HCEC 1CT (cell line): ENCODE measurements at regions not wholly inside any gene's neighbourhood (a gene's known extent, or its start where the extent isn't known, plus 50 kb on each side); places are given as distances from the start of the nearest gene placed in this dataset.
"Not testable (repeated sequence)": the region's sequence is repeated elsewhere in the genome, so short reads cannot be mapped to it uniquely, and the experiment has no call there.

Experiments
- DNase-seq: peaks from one replicate; pipeline ENCODE4 v3.0.0-alpha.2; 2017

DNA sequence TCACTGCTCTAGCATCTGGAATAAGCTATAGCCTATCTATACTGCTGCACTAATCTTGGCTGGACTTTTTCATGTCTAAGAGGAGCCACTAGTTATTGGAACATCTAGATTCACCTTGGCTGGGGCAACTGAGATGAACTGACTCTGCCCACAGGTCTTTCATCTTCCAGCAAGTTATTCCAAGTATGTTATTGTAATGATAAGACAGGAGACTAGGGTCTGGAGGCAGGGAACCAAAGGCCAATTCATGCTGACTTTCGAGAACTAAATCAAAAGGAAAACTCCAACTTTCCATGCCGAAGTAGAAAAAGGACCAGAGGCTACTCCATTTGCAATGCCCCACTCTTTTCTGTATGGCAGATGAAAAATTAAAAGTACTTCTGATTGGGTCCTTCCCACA, 1243.0 kb upstream of the RAG2 start:
- no peak for DNase-seq

DNA sequence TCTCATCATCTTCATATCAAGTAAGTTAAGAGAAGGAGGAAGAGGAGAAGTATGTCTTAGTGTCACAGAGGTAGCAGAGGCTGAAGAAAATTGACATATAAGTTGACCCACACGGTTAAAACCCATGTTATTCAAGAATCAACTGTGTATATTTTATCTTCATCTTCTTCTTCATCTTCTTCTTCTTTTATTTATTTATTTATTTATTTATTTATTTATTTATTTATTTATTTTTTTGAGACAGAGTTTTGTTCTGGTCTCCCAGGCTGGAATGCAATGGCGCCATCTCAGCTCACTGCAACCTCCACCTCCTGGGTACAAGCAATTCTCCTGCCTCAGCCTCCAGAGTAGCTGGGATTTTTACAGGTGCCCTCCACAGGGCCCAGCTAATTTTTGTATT, 1242.3 kb upstream of the RAG2 start:
- not testable (repeated sequence) for DNase-seq

- DNase-seq = no peak
Measured at GRCh38 chr11:37830529-37830928, 1232.5 kb upstream of the RAG2 start.

DNA sequence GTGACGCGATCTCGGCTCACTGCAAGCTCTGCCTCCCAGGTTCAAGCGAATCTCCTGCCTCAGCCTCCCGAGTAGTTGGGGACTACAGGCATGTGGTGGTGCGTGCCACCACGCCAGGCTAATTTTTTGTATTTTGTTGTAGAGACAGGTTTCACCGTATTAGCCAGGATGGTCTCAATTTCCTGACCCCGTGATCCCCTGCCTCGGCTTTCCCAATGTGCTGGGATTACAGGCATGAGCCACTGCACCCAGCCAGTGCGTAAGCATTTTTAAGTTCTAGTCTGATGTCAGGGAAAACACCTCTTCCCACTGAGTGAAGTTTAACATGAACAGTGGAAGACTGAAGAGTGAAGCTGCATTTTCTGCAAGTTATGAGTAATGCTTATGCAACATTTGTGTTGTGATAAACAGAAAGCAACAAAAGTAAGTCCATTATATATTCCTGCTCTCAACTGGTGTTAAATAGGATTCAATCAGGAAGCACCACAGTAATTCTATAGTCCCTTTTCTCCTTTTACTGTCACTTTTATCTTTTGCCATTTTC, 1219.8 kb upstream of the RAG2 start:
- no peak for DNase-seq

DNA sequence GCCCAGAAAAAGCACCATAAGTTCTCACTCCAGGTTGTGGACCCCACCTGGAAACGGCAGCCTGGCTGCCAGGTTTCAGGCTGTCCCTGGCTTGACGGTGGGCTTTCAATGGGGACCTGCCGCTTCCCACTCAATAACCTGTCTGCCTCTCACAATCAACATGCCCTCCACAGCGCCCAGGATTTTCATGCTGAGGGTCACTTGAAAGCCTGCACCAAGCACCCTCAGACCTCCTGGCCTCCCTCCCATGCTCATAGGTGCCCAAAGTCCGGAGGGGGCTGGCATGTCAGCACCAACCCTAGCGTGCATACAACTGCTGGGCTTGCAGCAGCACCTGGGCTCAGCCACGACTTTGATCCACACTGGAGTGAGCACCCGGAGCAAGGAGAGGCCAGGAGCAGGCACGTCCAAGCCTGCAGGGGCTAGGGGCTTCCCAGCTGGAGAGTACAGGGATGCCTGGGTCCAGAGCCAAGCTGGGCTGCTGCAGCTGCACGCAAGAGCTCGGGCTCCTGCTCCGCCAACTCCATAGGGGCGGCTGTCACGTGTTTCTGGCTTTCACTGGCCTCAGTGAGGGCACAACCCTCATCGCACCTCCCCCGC, 1214.3 kb upstream of the RAG2 start:
- no peak for DNase-seq

DNA sequence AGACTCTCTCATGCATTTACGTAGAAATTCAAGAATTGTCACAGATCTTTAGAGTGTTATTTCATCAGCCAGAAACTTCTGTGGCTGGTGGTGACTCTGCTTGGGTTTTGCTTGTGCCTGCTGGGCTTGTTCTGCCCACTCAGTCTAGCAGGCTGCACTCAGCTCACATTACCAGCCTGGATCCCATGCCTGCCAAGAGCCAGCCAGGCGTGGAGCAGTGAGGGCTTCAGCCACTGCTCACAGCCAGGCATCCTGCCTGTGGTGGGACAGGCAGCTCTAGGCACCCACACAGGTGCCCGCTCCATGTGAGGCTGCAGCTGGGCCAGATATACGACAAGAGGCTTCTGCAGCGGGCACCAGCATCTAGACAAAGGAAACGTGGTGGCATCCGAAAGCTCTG, 1213.3 kb upstream of the RAG2 start:
- no peak for DNase-seq

GRCh38 chr11:37804666-37805065, 1206.6 kb upstream of the RAG2 start:
- no peak for DNase-seq

DNA sequence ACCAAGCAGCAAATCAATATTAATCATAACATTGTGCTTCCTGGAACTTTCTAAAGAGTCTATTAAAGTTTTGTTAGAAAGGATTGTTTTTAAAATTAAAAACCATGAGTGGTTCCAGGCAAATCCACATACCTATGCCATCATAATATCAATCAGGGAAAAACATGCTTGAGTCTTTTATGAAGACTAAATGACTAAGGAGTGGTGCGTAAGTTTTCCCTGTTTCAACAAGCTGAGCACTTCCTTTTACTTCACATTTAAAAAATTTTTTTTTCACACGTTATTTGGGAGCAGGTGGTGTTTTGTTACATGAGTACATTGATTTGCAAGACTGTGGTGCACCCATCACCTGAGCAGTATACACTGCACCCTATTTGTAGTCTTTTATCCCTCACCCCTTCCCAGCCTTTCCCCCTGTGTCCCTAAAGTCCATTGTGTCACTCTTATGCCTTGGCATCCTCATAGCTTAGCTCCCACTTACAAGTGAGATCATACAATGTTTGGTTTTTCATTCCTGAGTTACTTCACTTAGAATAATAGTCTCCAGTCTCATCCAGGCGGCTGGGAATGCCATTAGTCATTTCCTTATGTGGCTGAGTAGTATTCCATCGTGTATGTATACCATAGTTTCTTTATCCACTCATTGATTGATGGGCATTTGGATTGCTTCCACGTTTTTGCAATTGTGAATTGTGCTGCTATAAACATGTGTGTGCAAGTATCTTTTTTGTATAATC, 1190.3 kb upstream of the RAG2 start:
- DNase-seq = no peak

- no peak for DNase-seq
Measured at GRCh38 chr11:37786214-37786755, 1188.2 kb upstream of the RAG2 start.

DNA sequence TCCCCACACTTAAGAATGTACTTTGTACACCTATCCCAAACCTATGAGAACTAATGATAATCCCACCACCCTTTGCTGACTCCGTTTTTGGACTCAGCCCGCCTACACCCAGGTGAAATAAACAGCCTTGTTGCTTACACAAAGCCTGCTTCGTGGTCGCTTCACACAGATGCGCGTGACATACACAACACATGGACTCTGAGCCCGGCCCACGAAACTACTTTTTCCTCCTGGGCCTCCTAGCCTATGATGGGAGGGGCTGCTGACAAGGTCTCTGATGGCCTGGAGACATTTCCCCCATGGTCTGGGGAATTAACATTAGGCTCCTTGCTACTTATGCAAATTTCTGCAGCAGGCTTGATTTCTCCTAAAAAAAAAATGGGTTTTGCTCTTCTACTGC, 1176.4 kb upstream of the RAG2 start:
- DNase-seq = no peak

- no peak for DNase-seq
Measured at GRCh38 chr11:37770145-37770544, 1172.1 kb upstream of the RAG2 start.

DNA sequence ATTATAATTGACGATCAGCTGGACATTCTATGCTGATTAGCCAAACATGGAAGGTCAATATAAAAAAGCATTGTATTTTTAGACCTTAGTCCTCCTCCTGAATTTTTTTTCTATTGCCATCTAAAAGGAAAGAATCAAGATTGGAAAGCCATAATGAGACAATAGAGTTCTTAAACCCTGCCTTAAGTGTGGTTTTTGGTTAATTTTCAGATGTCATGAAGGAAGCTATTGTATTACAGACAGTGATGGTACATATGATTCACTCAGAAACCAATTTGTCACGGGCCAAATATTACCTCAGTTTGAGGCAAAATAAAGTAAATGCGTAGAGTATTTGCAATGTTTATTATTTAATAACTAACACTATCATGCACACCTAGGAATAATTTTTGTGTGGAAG, 1164.0 kb upstream of the RAG2 start:
- DNase-seq = no peak

GRCh38 chr11:37755521-37755920, 1157.5 kb upstream of the RAG2 start:
- DNase-seq = no peak

- no peak for DNase-seq
Measured at GRCh38 chr11:37748641-37749040, 1150.6 kb upstream of the RAG2 start.

DNA sequence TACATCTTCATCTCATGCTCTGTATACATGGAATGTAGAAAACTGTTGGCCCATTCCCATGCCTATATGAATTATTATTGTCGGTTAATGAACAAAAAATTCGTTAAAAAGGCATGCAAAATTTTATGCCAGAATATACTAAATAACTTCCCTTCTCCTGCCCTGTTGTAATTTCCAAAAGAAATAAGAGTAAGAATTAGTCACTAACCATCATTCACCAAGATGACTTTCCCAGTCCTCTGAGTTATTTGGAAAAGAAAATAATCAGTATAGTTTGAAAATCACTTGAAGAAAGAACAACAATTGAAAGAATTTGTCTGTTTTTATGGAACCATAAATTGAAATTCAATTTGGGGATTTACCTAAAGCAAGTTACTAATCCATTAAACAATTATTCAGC, 1149.1 kb upstream of the RAG2 start:
- DNase-seq = no peak

- DNase-seq = no peak
Measured at GRCh38 chr11:37727371-37727770, 1129.3 kb upstream of the RAG2 start.

DNA sequence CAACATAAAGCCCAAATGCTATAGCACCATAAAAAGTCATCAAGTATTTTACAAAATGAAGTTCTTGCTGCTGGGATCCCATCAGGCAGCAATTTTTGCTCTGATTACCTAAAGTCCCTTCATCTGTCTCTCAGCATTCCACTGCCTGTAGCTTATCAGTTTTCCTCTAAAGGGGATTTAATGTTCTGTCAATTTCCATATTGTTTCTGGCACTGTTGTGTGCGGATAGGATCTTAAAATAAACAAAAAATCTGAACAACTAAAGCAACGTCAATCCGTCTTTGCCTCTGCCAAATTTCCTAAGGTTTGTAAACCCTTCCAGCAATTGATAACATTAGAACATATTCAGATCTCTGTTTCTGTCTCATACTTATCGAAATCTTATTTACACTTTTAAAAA, 1126.3 kb upstream of the RAG2 start:
- no peak for DNase-seq

DNA sequence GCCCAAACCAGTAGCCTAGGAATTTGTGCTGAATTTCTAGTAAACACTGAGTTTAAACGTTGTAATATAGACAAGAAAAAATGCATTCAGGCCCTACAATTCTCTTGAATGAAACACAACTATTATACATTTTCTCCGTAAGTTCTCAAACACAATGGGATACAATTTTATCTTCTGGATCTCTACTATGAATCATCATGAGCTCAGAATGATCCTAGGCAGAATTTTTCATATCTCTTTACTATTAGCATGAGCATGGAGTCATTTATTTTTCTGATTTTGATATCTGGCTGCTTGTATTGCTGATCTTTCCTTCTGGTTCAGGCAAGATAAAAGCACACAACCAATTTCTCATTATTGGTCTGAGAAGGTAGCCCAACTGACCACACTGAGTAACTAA, 1123.4 kb upstream of the RAG2 start:
- DNase-seq = no peak

GRCh38 chr11:37718431-37718999, 1120.5 kb upstream of the RAG2 start:
- DNase-seq = no peak

GRCh38 chr11:37712251-37712650, 1114.2 kb upstream of the RAG2 start:
- DNase-seq = no peak

- DNase-seq = no peak
Measured at GRCh38 chr11:37710031-37710430, 1112.0 kb upstream of the RAG2 start.

DNA sequence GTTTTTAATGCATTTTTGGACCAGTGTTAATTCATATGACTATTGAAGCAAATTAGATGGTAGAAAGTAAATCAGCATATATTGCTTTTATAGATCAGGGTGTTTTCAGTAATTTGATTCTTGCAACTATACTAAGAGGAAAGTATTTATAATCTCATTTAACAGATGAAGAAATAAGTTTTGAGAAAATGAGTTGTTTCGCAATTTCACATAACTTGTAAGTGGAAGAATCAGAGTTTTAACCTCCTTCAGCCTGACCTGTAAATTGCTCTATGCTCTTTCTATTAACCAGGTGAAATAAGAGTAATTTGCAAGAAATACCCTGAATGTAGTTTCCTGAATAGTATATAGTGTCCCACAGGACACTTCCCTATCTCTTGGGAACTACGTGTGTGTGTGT, 1106.8 kb upstream of the RAG2 start:
- no peak for DNase-seq

DNA sequence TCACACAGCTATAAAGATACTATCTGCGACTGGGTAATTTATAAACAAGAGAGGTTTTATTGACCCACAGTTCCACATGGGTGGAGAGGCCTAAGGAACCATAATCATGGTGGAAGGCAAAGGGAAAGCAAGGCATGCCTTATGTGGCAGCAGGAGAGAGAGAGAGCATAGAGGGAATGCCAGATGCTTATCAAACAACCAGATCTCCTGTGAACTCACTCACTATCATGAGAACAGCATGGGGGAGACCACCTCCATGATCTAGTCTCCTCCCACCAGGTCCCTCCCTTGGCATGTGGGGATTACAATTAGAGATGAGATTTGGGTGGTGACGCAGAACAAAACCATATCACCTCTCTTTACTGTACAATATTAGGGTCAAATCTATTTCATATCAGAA, 1101.6 kb upstream of the RAG2 start:
- no peak for DNase-seq

- no peak for DNase-seq
Measured at GRCh38 chr11:37695283-37695682, 1097.2 kb upstream of the RAG2 start.
